Caco-2 (cell line): ENCODE measurements at regions not wholly inside any gene's neighbourhood (a gene's known extent, or its start where the extent isn't known, plus 50 kb on each side); places are given as distances from the start of the nearest gene placed in this dataset.

Experiments
- BruUV-seq: library from RNA; stranded (reverse); fragments of 400-500 nt; replicated peaks from 2 replicates; lab custom pipeline; 2021; lab: Mats Ljungman, UMichigan
- CTCF ChIA-PET: fragments of 300-600 bp; sonication (Branson Sonifier 250); formaldehyde crosslinking; loops from one replicate; lab custom pipeline; 2022; ENCODE audit warnings: antibody characterized with exemption; lab: Charles Lee
- POLR2A ChIA-PET: fragments of 300-600 bp; sonication (Branson Sonifier 250); formaldehyde crosslinking; loops from one replicate; lab custom pipeline; 2022; ENCODE audit warnings: antibody characterized with exemption; lab: Charles Lee
- DNase-seq, 2 experiments: peaks; one replicate each; pipeline versions ENCODE4 v3.0.0 to v3.0.0-alpha.2; 2020 to 2022
- H3K27me3 ChIP-seq: replicated peaks from 2 replicates; pipeline ENCODE4 v1.6.0; 2011; ENCODE audit warnings: low read length; ENCODE audit not compliant: control insufficient read depth, insufficient read depth
- H3K36me3 ChIP-seq: 2 replicates; pipeline ENCODE4 v1.5.1; 2011; ENCODE audit warnings: low read length; ENCODE audit not compliant: control insufficient read depth, insufficient read depth
- H3K4me1 ChIP-seq: fragments of 250-450 bp; sonication (Bioruptor Pico); 2 replicates; pipeline ENCODE4 v1.5.1; 2020; ENCODE audit warnings: mild to moderate bottlenecking
- H3K4me3 ChIP-seq: 2 replicates; pipeline ENCODE4 v1.5.1; 2011; ENCODE audit warnings: low read depth, mild to moderate bottlenecking, control low read depth, low read length
- H3K9me3 ChIP-seq: fragments of 250-450 bp; sonication (Bioruptor Pico); 2 replicates; pipeline ENCODE4 v1.5.1; 2020; ENCODE audit warnings: mild to moderate bottlenecking, moderate library complexity
- H3K27ac Mint-ChIP-seq: one replicate; pipeline ENCODE4 v1.8.0; 2022; ENCODE audit warnings: mixed read lengths; ENCODE audit not compliant: unreplicated experiment
- H3K27me3 Mint-ChIP-seq: one replicate; pipeline ENCODE4 v1.8.0; 2022; ENCODE audit warnings: mixed read lengths; ENCODE audit not compliant: insufficient read depth, unreplicated experiment
- H3K36me3 Mint-ChIP-seq: one replicate; pipeline ENCODE4 v1.8.0; 2022; ENCODE audit warnings: mild to moderate bottlenecking, mixed read lengths; ENCODE audit not compliant: insufficient read depth, unreplicated experiment
- H3K4me1 Mint-ChIP-seq: one replicate; pipeline ENCODE4 v1.8.0; 2022; ENCODE audit warnings: low read depth, mixed read lengths; ENCODE audit not compliant: unreplicated experiment
- H3K4me3 Mint-ChIP-seq: one replicate; pipeline ENCODE4 v1.8.0; 2022; ENCODE audit warnings: mild to moderate bottlenecking, moderate library complexity, mixed read lengths; ENCODE audit not compliant: unreplicated experiment
- H3K9me3 Mint-ChIP-seq: one replicate; pipeline ENCODE4 v1.8.0; 2022; ENCODE audit warnings: mixed read lengths; ENCODE audit not compliant: unreplicated experiment
- CTCF ChIP-seq, 2 experiments: fragments of 200-600 bp in 1 of 2; IDR thresholded peaks; 1 replicate in 1 of 2; 2 replicates in 1 of 2; pipeline versions ENCODE4 v1.5.1 to v1.8.0; 2011 to 2022; ENCODE audit warnings: antibody characterized with exemption in 1 of 2, control low read depth in 1 of 2, inconsistent platforms in 1 of 2, low read depth in 1 of 2, low read length in 1 of 2, mild to moderate bottlenecking in 1 of 2, moderate library complexity in 1 of 2; ENCODE audit not compliant: insufficient read depth in 1 of 2, severe bottlenecking in 1 of 2, unreplicated experiment in 1 of 2
- intact Hi-C: fragments of 100-400 bp; cut with micrococcal nuclease; formaldehyde crosslinking; loops from one replicate; pipeline ENCODE4 v1.10.0; 2022; ENCODE audit not compliant: unreplicated experiment

- ChIA-PET CTCF (no interaction called here), POLR2A (no interaction called here)
- intact Hi-C loops = no loop called here
These were observed 219.9 kb downstream of the CHIC2 start for GRCh38 chr4:53844551-53844950.

GRCh38 chr4:53844133-53844532 lies 220.3 kb downstream of the CHIC2 start:
- TF ChIP-seq CTCF (IDR thresholded peaks at IDR 0.05; ENCODE audit: insufficient read depth in 1 of 2, low read depth in 1 of 2, low read length in 1 of 2, severe bottlenecking in 1 of 2, unreplicated experiment in 1 of 2) = no peak
- Mint-ChIP-seq H3K4me1 (peaks cover 20% of the 10 kb centered on the region), H3K4me3 (no peak overlapping the region), H3K27me3 (no peaks in the 10 kb centered on the region), H3K27ac (no peak overlapping the region), H3K9me3 (peaks cover 10% of the 10 kb centered on the region), H3K36me3 (no peaks in the 10 kb centered on the region)
- peaks cover 9% of the 10 kb centered on the region; the same call in 1 of the 2 replicates for H3K4me1 ChIP-seq
- H3K27me3 ChIP-seq = no peaks in the 10 kb centered on the region
- no peak for DNase-seq
- intact Hi-C loops = no loop called here
- H3K9me3 ChIP-seq = no peaks in the 10 kb centered on the region
- no peak overlapping the region for H3K4me3 ChIP-seq
- H3K36me3 ChIP-seq = no peaks in the 10 kb centered on the region
- BruUV-seq = no TSS peak
- ChIA-PET POLR2A (no interaction called here), CTCF (no interaction called here)

More at GRCh38 chr4:53844551-53844950, 219.9 kb downstream of the CHIC2 start:
- Histone ChIP-seq H3K9me3 (no peaks in the 10 kb centered on the region), H3K27me3 (no peaks in the 10 kb centered on the region), H3K4me1 (peaks cover 9% of the 10 kb centered on the region; the same call in 1 of the 2 replicates), H3K4me3 (no peak overlapping the region), H3K36me3 (no peaks in the 10 kb centered on the region)
- TF ChIP-seq CTCF (IDR thresholded peaks at IDR 0.05; ENCODE audit: insufficient read depth in 1 of 2, low read depth in 1 of 2, low read length in 1 of 2, severe bottlenecking in 1 of 2, unreplicated experiment in 1 of 2) = no peak
- peaks cover 20% of the 10 kb centered on the region for H3K4me1 Mint-ChIP-seq
- no peak overlapping the region for H3K27ac Mint-ChIP-seq
- no TSS peak for BruUV-seq
- peaks cover 10% of the 10 kb centered on the region for H3K9me3 Mint-ChIP-seq
- H3K27me3 Mint-ChIP-seq = no peaks in the 10 kb centered on the region
- no peak for DNase-seq
- H3K36me3 Mint-ChIP-seq = no peaks in the 10 kb centered on the region
- no peak overlapping the region for H3K4me3 Mint-ChIP-seq

- Mint-ChIP-seq H3K27ac (no peak overlapping the region), H3K27me3 (no peaks in the 10 kb centered on the region), H3K4me1 (peaks cover 20% of the 10 kb centered on the region), H3K9me3 (peaks cover 18% of the 10 kb centered on the region), H3K4me3 (no peak overlapping the region), H3K36me3 (no peaks in the 10 kb centered on the region)
- Histone ChIP-seq H3K4me1 (peaks cover 9% of the 10 kb centered on the region; the same call in 1 of the 2 replicates), H3K27me3 (no peaks in the 10 kb centered on the region), H3K9me3 (no peaks in the 10 kb centered on the region), H3K36me3 (no peaks in the 10 kb centered on the region), H3K4me3 (no peak overlapping the region)
- DNase-seq = no peak
- intact Hi-C loops = no loop called here
- POLR2A ChIA-PET = no interaction called here
- no TSS peak for BruUV-seq
- CTCF ChIA-PET = no interaction called here
- no peak for TF ChIP-seq CTCF (IDR thresholded peaks at IDR 0.05; ENCODE audit: insufficient read depth in 1 of 2, low read depth in 1 of 2, low read length in 1 of 2, severe bottlenecking in 1 of 2, unreplicated experiment in 1 of 2)
These were observed 222.7 kb downstream of the CHIC2 start for GRCh38 chr4:53841711-53842110.
